ENCODE measurements at regions not wholly inside any gene's neighbourhood (a gene's known extent, or its start where the extent isn't known, plus 50 kb on each side); places are given as distances from the start of the nearest gene placed in this dataset.

DNA sequence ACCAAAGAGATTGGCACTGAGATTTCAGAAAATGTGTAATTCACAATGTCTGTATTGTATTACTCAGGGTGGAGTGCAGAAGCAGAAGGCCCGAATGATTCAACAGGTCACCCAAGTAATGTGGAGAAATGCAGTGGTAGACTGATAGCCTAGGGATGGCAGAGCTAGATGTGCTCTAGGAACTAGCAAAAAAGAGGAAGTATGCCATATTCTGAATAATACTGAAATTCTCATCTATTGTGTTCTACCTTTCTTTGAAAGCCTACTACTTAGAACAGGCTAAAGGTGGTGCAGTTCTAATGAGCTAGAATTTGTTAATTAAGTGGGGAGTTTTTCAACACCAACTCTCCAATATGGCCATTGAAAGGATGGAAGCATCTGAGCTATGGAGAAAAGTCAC, 1449.8 kb upstream of the MIR17HG start:
- DNase-seq (ENCODE audit: low read depth in 2 of 2): no peak

DNA sequence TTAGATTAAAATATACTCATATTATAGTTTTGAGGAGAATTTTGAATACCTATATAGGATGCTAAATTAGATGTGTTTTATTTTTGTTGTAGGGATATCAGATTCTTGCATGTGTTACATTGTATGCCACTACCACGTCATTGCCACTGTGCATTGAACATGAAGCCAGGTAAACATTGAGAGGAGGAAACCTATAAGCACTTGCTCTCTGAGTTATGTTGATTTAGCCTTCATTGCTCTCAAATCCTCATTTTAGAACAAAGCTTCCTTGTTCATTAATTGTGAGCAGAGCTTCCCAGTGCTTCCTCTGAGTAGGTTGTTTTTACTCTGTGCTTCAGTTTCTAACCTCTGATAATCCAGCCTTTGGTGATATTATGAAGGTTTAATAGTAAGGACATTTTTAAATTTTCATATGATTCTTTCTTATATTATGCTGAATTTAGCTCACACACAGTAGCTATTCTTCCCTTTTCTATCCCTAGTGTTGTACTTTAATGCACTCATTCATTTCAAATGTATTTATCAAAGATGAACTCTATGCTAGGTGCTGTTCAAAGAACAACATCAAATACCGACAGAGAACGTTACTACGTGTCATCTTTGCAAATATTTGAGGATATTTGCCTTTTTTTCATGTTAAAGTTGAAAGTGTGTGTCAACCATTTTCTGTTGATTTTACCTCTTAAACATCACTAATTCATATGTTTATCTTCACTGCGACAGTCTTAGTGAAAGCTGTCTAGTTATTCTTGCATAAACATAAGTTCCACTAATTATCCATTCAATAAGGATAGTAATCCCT, 1448.0 kb upstream of the MIR17HG start:
- DNase-seq (ENCODE audit: low read depth in 2 of 2): no peak

DNA sequence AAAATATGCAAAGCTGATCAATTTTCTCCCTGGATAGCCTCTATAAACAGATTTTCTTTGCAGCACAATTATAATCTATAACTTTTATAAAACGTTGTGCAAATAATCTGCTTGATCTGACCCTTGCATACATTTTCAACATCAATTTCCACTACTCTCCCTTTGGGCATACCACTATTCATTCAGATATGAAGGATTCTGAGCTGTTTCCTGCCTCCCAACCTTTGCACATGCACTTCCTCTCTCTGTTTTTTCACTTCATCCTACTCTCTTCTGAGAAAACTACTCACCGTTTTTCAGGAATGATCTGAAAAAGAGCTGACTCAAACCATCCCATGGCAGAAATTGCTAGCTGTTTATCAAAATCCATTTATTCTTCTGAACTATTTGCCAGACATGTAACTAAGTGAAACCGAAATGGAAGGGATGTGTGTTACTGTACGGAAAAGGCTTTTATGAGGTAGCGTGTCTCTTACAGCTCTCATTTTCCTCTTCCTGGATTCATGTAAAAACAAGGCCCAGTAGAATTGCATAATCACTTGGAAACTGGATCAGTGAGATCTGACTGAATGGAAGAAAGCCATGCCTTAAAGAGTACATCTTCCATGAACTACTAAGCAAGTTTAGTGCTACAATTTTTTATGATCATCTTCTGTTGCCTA, 1447.3 kb upstream of the MIR17HG start:
- no peak for DNase-seq (ENCODE audit: low read depth in 2 of 2)

DNA sequence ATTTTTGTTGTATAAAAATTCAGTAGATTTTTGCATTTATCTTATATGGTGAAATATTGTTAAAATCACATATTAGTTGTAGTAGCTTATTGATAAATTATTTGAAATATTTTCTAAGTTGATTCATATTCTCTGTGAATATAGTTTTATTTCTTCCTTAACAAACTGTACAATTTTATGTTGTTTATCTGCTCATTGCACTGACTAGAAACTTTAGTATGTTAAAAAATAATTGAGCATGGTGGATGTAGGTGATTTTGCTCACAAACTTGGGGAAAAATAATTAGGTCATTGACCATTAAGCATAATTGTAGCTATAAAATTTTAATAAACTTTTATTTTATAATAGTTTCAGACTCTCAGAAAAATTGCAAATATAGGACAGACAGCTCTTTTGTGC, 1445.3 kb upstream of the MIR17HG start:
- DNase-seq (ENCODE audit: low read depth in 2 of 2): no peak

DNA sequence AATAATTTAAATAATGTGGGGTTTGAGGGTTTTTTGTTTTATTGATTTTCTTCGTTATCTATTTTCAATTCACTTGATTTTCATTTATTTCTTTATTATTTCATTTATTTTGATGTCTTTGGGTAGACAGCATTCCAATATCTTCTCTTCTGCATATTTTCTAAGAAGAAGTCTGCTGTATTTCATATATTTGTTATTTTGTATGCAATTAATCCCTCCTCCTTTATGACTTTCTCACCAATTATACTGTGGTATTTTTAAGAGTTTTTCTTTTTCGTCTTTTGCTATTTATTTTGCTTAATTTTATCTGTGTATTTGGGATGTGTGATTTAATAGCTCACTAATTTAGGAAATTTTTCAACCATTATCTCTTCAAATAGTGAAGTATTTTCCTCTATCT, 1444.4 kb upstream of the MIR17HG start:
- DNase-seq (ENCODE audit: low read depth in 2 of 2): no peak

DNA sequence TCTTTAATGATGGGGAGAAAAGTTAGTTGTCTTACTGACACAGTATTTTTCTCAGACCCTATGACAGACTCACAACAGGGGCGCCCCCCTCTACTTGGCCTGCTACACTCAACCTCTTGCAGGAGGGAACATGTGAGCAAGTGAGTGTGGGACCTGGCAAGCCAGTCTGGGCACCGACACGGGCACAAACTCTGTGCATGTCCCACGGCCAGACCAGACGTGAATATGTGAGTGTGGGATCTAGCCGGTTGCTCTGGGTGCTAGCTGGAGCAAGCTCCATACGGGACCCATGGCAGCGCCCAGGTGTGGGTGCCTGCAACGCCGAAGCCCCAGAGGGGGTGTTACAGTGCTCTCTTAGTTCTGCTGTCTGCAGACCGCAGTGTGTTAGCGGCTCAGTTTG, 1437.3 kb upstream of the MIR17HG start:
- DNase-seq (ENCODE audit: low read depth in 2 of 2): no peak

DNA sequence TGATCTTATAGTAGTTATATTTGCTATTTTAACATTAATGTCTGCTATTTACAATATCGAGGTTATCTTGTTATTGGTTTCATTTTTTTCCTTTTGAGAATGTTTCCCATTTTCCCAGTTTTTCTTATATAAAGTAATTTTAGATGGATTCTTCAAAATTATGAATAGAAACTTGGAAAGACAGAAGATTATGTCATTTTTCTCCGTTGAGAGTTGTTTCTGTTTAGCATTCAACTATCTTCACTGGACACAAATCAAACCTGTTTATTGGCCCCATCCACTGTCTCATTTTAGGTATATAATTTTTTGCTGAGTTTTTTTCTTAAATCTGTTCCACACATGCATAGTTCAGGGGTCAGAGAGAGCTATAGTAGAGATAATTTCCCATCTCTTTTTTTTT, 1430.9 kb upstream of the MIR17HG start:
- DNase-seq (ENCODE audit: low read depth in 2 of 2): no peak

DNA sequence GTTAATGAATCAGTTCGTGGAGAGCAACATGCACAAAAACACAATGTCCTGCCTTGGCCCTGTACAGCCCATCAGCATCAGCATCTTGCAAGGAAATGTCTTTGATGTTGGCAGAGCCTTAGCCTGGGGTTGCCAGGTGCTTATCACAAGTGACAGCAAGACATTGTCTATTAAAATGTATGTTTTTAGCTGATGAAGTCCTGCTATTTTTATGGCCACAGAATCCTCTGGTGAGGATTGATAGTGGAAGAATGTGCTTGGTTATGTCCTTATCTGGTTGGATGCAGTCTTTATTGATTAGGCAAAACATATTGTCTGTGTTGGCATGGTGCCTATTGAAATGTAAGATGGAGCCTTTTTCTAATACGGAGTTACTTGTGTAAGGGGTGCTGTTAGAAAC, 1427.0 kb upstream of the MIR17HG start:
- DNase-seq (ENCODE audit: low read depth in 2 of 2): no peak

DNA sequence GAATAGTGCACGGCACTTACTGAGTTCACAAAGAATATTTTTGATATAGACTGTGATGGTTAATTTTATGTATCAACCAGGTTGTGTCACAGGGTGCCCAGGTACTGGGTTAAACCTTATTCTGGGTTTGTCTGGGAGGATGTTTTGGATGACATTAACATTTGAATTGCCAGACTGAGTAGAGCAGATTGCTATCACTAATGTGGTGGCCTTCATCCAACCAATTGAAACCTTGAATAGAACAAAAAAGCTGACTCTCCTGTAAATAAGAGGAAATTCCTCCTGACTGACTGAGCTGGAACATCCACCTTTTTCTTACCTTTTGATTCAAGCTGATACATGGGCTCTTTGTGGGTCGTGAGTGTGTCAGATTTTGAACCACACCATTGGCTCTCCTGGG, 1424.4 kb upstream of the MIR17HG start:
- DNase-seq (ENCODE audit: low read depth in 2 of 2): no peak

DNA sequence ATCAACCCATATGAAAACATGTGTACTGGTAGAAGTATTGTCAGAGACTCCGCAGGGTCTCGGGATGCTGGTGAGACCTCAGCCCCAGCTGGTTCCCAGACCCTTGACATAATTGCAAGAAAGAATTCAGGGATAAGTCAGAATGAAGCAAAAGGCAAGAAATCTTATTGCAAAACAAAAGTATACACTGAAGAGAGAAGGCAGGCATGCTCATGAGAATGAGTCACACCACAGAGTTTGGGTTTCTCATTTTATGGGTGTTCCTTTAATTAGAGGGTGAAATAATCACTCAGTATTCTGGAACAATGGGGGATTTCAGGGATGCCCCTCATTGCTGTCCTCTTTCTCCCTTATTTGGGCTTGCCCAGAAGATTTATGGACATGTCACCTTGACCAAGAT, 1423.8 kb upstream of the MIR17HG start:
- DNase-seq (ENCODE audit: low read depth in 2 of 2): no peak

DNA sequence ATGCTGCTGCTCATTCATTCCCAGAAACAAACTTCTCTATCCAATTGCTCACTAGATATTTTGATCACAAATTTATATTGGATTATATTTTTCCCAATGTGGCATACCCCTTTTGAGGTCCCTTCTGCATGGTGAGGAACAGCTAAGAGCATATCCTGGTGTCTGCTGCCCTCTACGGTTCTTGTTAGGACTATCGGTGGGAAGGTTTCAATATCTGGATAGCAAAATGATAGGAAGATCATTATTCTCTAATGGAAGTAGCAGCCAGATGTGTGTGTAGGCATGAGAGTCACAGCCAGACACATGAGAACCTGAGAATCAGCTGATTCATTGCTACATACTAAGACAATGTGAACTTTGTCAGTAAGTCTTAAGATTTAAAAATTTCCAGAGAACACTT, 1422.4 kb upstream of the MIR17HG start:
- DNase-seq (ENCODE audit: low read depth in 2 of 2): no peak

DNA sequence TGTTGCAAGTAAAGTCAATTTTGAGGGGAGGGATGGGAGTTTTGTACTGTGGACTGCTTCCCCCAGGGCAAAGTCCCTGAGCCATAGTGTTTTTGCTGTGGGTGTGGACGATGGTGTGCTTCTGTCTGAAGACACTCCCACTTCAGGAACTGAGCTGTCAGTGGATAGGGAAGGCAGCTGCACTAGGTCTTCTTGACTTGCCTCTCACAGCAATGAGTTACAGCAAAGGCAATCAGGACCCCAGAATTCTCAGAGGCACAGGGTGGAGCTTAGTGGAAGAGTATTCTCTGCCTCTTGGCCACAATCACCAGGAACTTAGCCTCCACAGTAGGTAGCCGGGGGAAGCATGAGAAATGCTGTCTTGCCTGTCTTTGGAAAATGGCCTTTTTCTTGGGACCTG, 1416.6 kb upstream of the MIR17HG start:
- DNase-seq (ENCODE audit: low read depth in 2 of 2): no peak

DNA sequence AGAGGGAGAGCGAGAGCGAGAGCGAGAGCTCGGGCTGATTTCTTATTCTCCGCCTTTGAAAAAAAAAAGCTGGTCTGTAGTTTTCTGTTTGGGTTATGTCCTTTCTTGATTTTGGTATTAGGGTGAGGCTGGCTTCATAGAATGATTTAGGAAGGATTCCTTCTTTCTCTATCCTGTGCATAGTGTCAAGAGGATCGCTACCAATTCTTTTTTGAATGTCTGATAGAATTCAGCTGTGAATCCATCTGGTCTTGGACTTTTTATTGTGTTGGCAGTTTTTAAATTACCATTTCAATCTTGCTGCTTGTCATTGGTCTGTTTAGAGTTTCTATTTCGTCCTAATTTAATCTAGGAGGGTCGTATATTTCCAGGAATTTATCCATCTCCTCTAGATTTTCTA, 1414.6 kb upstream of the MIR17HG start:
- DNase-seq (ENCODE audit: low read depth in 2 of 2): no peak

DNA sequence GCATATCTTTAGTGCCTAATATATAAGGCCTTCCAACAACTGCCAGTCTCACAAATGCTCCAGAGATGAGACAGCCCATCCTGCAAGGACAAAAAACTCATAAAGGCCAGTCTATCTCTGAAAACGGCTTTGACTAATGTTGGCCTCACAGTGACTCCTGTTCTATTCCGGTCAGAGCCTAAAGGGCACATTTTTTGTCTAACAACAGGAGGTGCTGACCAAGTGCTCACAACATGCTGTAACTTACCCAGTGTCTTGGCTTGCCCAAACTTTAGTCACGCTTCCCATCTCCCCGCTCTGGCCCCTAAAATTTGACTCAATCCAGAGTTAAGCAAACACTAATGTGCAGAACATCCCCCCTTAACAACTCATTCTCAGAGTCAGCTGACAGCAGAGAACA, 1411.2 kb upstream of the MIR17HG start:
- no peak for DNase-seq (ENCODE audit: low read depth in 2 of 2)

DNA sequence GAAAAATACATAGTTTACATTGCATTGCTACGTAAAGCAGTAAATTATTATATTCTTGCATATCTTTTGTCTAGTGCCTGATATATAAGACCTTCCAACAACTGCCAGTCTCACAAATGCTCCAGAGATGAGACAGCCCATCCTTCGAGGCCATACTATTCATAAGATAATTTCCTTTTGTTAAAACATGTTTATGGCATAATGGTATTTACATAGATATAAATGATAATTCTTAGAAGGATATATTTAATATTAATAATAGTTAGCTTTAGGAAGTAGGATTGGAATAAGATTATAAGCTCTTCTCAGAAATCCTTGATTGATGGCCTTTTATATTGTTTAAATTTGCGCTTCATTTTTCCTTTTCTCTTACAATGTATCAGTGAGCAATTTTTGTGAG, 1410.1 kb upstream of the MIR17HG start:
- no peak for DNase-seq (ENCODE audit: low read depth in 2 of 2)

DNA sequence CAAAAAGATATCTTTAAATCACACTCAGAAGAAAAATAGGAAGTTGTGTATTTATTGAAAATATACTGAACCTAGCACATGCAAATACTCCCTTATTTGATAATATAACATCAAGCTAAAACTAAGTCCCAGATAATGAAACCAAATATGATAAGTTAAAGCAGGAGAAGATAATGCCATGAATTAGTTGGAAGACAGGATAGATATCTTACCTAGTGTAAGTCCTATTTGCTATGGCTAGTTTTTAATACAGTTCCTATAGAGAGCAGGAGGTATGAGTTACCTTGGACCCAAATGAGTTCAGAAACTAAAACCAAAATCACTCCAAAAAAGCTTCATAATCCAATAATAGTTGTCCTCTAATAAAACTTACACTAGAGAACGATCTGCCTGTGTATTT, 1407.1 kb upstream of the MIR17HG start:
- no peak for DNase-seq (ENCODE audit: low read depth in 2 of 2)

DNA sequence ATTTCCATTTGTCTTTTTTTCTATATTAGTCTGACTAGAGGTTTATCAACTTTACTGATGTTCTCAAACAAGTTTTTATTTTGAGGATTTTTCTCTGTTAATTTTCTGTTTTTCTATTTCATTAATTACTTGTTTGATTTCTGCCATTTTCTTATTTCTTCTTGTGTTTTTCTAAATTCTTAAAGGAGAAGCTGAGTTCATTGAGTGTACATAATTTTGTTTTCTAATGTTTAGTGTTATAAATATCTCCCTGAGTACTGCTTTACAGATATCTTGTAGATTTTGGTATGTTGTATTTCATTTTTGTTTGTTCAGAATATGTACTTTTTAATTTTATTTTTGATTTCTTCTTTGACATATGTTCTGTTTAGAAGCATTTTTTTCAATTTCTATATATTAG, 1404.3 kb upstream of the MIR17HG start:
- DNase-seq (ENCODE audit: low read depth in 2 of 2): no peak

DNA sequence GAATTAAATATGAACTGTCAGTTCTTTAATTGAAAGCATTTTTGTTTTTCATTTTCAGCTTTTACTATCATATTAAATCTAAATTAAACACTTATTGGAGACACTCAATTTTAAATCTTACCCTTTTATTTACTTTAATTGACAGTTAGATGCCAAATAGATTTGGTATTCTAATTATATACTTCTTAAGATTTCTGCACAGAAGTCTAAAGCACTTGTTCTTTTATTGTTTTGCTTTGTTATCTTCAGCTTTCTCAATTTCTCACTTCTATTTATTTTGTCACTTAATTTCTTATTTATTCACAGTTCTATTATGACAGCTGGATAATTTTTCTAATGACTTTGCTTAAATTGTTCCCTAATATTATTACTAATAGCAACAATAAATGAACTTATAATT, 1397.3 kb upstream of the MIR17HG start:
- DNase-seq (ENCODE audit: low read depth in 2 of 2): no peak

DNA sequence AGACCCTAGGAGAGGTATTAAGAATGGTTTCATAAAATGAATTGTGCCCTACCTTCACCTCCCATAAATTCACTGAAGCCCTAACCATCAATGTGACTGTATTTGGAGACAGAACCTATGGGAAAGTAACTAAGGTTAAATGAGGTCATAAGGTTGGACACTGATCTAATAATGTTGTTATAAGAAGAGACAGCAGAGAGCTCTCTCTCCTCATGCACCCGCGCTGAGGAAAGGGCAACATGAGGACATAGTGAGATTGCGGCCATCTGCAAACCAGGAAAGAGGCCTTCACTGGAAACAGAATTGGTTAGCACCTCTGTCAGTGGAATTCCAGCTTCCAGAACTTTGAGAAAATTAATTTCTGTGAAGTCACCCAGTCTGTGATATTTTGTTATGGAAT, 1396.1 kb upstream of the MIR17HG start:
- DNase-seq (ENCODE audit: low read depth in 2 of 2): no peak

DNA sequence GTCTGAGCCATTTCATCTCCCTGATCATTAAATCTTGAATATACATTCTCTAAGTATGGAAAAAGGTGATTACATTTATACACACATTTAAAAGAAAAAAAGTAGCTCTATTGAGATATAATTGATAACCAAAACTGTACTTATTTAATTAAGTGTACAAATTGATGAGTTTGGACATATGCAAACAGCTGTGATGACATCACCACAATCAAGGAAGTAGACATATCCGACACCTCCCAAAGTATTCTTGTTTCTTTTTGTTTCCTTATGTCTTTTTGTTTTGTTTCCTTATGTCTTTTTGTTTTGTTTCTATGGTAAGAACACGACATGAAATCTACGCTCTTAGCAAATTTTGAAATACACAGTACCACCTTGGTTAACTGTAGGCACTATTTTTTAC, 1393.9 kb upstream of the MIR17HG start:
- DNase-seq (ENCODE audit: low read depth in 2 of 2): no peak

DNA sequence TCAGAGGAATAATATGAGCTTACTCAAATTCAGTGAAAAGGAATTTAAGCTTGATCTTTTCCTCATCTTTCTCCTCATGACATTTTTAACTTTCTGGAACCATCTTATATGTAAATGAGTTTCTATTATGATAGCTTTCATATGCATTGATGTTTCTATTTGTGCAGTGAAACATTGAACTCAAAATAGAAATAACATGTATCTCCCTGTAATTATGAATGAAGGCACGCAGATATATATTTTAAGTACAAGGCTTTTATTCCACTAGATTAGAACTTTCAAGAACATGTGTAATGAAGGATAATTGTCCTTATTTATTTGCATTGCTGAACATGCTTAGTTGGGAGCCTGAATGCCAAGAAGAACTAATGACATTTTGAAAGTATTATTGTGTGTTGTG, 1391.7 kb upstream of the MIR17HG start:
- DNase-seq (ENCODE audit: low read depth in 2 of 2): no peak

DNA sequence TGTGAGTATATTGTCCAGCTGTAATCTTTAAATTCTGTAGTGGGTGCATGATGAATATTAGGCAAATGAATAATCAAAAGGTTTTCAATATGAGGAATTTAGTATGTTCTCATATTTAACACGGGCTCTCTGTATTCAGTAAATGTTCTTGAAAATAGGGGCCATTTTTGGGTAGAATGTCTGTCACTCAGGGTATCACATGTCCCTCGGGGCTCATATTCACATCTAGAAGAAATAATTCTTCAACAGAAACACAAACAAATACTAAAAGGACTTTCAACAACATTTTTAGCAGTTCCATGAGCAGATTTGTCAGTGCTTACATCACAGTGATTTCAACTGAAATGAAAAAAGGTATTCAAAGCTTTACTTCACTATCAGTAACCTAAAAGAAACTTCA, 1388.4 kb upstream of the MIR17HG start:
- no peak for DNase-seq (ENCODE audit: low read depth in 2 of 2)

DNA sequence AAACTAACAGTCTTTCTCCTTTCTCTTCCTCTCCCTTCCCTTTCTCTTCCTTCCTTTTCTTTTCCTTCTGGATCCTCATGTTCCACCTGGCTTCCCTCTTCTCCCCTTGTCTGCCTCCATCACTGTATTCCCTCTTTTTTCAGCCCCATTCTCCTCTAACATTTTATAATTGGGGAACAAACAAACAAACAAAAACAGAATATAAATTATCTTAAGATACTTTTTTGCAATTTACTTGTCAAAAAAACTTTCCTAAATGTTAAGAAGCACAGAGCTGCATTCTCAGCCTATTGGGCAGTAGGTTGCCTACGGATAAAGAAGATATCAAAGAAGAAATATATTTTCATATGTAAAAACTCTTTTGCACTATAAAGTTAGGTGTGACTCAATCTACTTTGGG, 1382.2 kb upstream of the MIR17HG start:
- no peak for DNase-seq (ENCODE audit: low read depth in 2 of 2)

DNA sequence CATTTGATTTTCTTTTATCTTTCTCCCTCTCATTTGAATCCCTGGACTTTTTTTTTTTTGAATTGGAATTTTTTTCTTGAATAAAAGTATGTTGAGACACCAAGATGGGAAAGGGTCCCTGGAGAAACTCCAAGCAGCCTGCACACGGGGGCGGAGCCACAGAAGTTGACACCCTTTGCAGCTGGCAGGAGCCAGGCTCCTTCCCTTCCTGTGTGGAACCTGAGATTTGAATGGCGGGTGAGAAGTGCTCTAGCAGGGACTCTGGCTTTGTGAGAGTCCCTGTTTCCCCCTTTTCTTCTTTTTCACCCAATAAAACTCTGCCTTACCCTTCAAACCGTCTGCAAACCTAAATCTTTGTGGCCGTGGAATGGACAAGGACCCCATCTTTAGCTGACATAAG, 1381.0 kb upstream of the MIR17HG start:
- no peak for DNase-seq (ENCODE audit: low read depth in 2 of 2)
